Keratinocyte (primary cell): ENCODE measurements at regions not wholly inside any gene's neighbourhood (a gene's known extent, or its start where the extent isn't known, plus 50 kb on each side); places are given as distances from the start of the nearest gene placed in this dataset.

Source experiments
- DNase-seq: peaks from one replicate; pipeline ENCODE4 v3.0.0-alpha.2; 2011; ENCODE audit warnings: low read depth, missing footprints, low spot score
- FAIRE-seq: peaks from 2 replicates; lab custom pipeline; 2011; peaks lifted over from hg19 to GRCh38; lab: Jason Lieb, UNC
- H2AFZ ChIP-seq: 2 replicates; pipeline ENCODE4 v1.6.0; 2012; ENCODE audit warnings: low read length, control low read depth, inconsistent platforms; ENCODE audit not compliant: control insufficient read depth
- H3K27ac ChIP-seq: 2 replicates; pipeline ENCODE4 v1.5.1; 2011; ENCODE audit warnings: low read length; ENCODE audit not compliant: control insufficient read depth, insufficient read depth
- H3K27me3 ChIP-seq: 3 replicates; pipeline ENCODE4 v1.6.0; 2011; ENCODE audit warnings: low read length; ENCODE audit not compliant: control insufficient read depth, insufficient read depth; ENCODE audit errors: extremely low read depth
- H3K36me3 ChIP-seq, 2 experiments: 2 replicates in 1 of 2; 3 replicates in 1 of 2; pipeline ENCODE4 v1.5.1; 2011; ENCODE audit warnings: low read length in 2 of 2, mild to moderate bottlenecking in 1 of 2; ENCODE audit not compliant: control insufficient read depth in 2 of 2, insufficient read depth in 2 of 2; ENCODE audit errors: extremely low read depth in 1 of 2
- H3K4me1 ChIP-seq: 3 replicates; pipeline ENCODE4 v1.5.1; 2011; ENCODE audit warnings: low read length; ENCODE audit not compliant: control insufficient read depth, insufficient read depth; ENCODE audit errors: extremely low read depth
- H3K4me2 ChIP-seq: 3 replicates; pipeline ENCODE4 v1.6.0; 2011; ENCODE audit warnings: low read depth, low read length; ENCODE audit not compliant: control insufficient read depth, insufficient read depth; ENCODE audit errors: extremely low read depth
- H3K4me3 ChIP-seq, 3 experiments: fragments of 200-600 bp in 1 of 3; sonication (generic) in 1 of 3; 2 replicates in 2 of 3; 3 replicates in 1 of 3; pipeline ENCODE4 v1.5.1; 2011 to 2016; ENCODE audit warnings: low read length in 3 of 3, mild to moderate bottlenecking in 3 of 3, control low read depth in 2 of 3, inconsistent platforms in 1 of 3, low read depth in 1 of 3, mixed read lengths in 1 of 3, mixed run types in 1 of 3, moderate library complexity in 1 of 3; ENCODE audit not compliant: control insufficient read depth in 2 of 3, insufficient read depth in 2 of 3; ENCODE audit errors: extremely low read depth in 1 of 3
- H3K79me2 ChIP-seq: 2 replicates; pipeline ENCODE4 v1.6.0; 2012; ENCODE audit warnings: low read length; ENCODE audit not compliant: control insufficient read depth, insufficient read depth
- H3K9ac ChIP-seq: 3 replicates; pipeline ENCODE4 v1.6.0; 2011; ENCODE audit warnings: low read length; ENCODE audit not compliant: control insufficient read depth, insufficient read depth; ENCODE audit errors: extremely low read depth
- H3K9me1 ChIP-seq: 3 replicates; pipeline ENCODE4 v1.6.0; 2011; ENCODE audit warnings: low read length; ENCODE audit not compliant: control insufficient read depth, insufficient read depth; ENCODE audit errors: extremely low read depth
- H3K9me3 ChIP-seq: 2 replicates; pipeline ENCODE4 v1.5.1; 2012; ENCODE audit warnings: low read depth, low read length; ENCODE audit not compliant: control insufficient read depth
- H4K20me1 ChIP-seq: 3 replicates; pipeline ENCODE4 v1.6.0; 2011; ENCODE audit warnings: low read length; ENCODE audit not compliant: control insufficient read depth, insufficient read depth; ENCODE audit errors: extremely low read depth
- EZH2 ChIP-seq: IDR thresholded peaks from one replicate; pipeline ENCODE4 v1.6.1; 2012; ENCODE audit warnings: inconsistent platforms, mild to moderate bottlenecking, low read length, moderate library complexity
- dilution Hi-C: fragments of 300-500 bp; cut with MboI; formaldehyde crosslinking; loops from one replicate; pipeline ENCODE4 v1.7.0; 2020; ENCODE audit warnings: low sequenced_read_pairs; ENCODE audit not compliant: extremely low pct_ligation_motif_present
- TF ChIP-seq, protein P1 (sequence below), 3 experiments: IDR thresholded peaks in 1 of 3; conservative IDR thresholded peaks in 1 of 3; optimal IDR thresholded peaks in 1 of 3; 2 replicates in 2 of 3; 3 replicates in 1 of 3; pipeline versions ENCODE3 to v1.5.1; 2011; ENCODE audit warnings: low read length in 3 of 3, mild to moderate bottlenecking in 3 of 3, moderate library complexity in 2 of 3, control low read depth in 1 of 3, inconsistent platforms in 1 of 3; ENCODE audit not compliant: insufficient read depth in 2 of 3; ENCODE audit errors: extremely low read depth in 1 of 3

DNA sequence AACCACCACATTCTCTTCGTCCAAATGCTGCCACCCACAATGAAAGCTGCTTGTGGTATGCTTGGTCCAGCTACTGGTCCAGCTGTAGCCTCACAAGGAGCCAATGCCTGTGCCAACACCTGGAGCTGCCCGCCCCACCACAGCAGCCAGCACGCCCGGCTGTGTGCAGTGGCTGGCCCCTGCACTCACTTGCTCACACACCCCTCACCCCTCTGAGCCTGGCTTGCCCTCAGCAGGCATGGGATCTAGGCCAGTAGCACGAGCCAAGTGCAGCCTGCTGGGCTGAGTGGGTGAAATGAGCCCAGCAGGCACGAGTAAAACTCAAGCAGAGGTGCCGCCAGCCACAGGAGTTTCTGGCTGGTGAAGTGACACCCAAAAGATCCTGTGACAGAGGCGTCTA is 2096.4 kb upstream of the PCDH20 start:
- no peak overlapping the region for H3K27ac ChIP-seq
- DNase-seq = no peak
- no peaks in the 10 kb centered on the region for H3K9me3 ChIP-seq
- no peak overlapping the region for H2AFZ ChIP-seq
- TF ChIP-seq EZH2 = no peak
- TF ChIP-seq, protein P1, sequence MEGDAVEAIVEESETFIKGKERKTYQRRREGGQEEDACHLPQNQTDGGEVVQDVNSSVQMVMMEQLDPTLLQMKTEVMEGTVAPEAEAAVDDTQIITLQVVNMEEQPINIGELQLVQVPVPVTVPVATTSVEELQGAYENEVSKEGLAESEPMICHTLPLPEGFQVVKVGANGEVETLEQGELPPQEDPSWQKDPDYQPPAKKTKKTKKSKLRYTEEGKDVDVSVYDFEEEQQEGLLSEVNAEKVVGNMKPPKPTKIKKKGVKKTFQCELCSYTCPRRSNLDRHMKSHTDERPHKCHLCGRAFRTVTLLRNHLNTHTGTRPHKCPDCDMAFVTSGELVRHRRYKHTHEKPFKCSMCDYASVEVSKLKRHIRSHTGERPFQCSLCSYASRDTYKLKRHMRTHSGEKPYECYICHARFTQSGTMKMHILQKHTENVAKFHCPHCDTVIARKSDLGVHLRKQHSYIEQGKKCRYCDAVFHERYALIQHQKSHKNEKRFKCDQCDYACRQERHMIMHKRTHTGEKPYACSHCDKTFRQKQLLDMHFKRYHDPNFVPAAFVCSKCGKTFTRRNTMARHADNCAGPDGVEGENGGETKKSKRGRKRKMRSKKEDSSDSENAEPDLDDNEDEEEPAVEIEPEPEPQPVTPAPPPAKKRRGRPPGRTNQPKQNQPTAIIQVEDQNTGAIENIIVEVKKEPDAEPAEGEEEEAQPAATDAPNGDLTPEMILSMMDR (optimal IDR thresholded peaks at IDR 0.05 in 1 of 3, IDR thresholded peaks at IDR 0.05 in 1 of 3, conservative IDR thresholded peaks at IDR 0.05 in 1 of 3; ENCODE audit: extremely low read depth in 1 of 3, insufficient read depth in 2 of 3, low read length in 3 of 3) = no peak
- no peaks in the 10 kb centered on the region for H3K79me2 ChIP-seq
- no peaks in the 10 kb centered on the region for H3K4me1 ChIP-seq
- H3K27me3 ChIP-seq = no peaks in the 10 kb centered on the region
- H4K20me1 ChIP-seq = no peaks in the 10 kb centered on the region
- no peaks in the 10 kb centered on the region for H3K9me1 ChIP-seq
- H3K4me2 ChIP-seq = no peak overlapping the region
- no peak for FAIRE-seq
- H3K9ac ChIP-seq = no peak overlapping the region
- dilution Hi-C loops = no loop called here
- no peaks in the 10 kb centered on the region for H3K36me3 ChIP-seq
- H3K4me3 ChIP-seq = no peak overlapping the region

DNA sequence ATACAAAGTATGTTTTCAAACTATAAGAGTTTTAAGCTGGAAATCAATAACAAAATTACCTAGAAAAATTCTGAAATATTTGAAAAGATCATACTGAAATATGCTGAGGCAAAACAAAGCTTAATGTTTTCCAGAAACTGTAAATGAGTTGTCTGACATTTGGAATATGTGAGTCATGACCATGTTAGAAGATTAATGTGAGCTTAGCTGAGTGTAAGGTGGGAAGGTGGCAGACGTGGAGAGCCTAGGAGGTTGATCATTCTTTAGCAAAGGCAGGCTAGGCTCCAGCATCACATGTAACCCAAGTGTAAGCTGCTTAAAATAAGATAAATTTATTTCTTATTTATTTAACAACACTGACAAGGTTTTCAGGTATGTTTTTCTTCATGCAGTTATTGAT is 2086.1 kb upstream of the PCDH20 start:
- no peak overlapping the region for H2AFZ ChIP-seq
- no peaks in the 10 kb centered on the region for H4K20me1 ChIP-seq
- no peaks in the 10 kb centered on the region for H3K36me3 ChIP-seq
- no peaks in the 10 kb centered on the region for H3K79me2 ChIP-seq
- no peak overlapping the region for H3K9ac ChIP-seq
- H3K4me2 ChIP-seq = no peak overlapping the region
- no peaks in the 10 kb centered on the region for H3K27me3 ChIP-seq
- dilution Hi-C loops = no loop called here
- H3K4me3 ChIP-seq = no peak overlapping the region
- H3K27ac ChIP-seq = no peak overlapping the region
- H3K9me1 ChIP-seq = no peaks in the 10 kb centered on the region
- DNase-seq (no peak), FAIRE-seq (no peak)
- no peaks in the 10 kb centered on the region for H3K9me3 ChIP-seq
- H3K4me1 ChIP-seq = no peaks in the 10 kb centered on the region
- TF ChIP-seq EZH2 = no peak

DNA sequence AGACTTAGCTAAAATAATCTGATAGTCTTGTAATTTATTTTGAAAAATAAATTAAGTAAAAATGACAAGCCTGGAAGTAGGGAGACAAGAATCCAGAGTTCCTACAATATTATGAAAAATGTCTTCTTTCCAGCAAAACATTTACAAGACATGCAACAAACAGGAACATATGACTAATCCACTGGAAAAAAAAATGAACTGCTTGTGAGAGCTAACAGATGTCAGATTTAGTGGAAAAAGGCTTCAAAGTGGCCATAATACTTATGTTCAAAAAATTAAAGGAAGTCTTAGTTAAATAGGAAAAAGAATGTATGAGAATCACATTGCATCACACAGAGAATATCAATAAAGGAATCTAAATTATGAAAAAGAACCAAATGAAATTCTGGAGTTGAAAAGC is 2082.0 kb upstream of the PCDH20 start:
- DNase-seq = no peak
- FAIRE-seq = no peak
- Histone ChIP-seq H3K79me2 (no peaks in the 10 kb centered on the region), H3K9ac (no peak overlapping the region), H3K4me2 (no peak overlapping the region), H3K27me3 (no peaks in the 10 kb centered on the region), H2AFZ (no peak overlapping the region), H3K9me1 (no peaks in the 10 kb centered on the region), H3K4me3 (no peak overlapping the region), H4K20me1 (no peaks in the 10 kb centered on the region), H3K27ac (no peak overlapping the region), H3K4me1 (no peaks in the 10 kb centered on the region), H3K36me3 (no peaks in the 10 kb centered on the region), H3K9me3 (no peaks in the 10 kb centered on the region)
- dilution Hi-C loops = no loop called here
- TF ChIP-seq, protein P1 (optimal IDR thresholded peaks at IDR 0.05 in 1 of 3, IDR thresholded peaks at IDR 0.05 in 1 of 3, conservative IDR thresholded peaks at IDR 0.05 in 1 of 3; ENCODE audit: extremely low read depth in 1 of 3, insufficient read depth in 2 of 3, low read length in 3 of 3) = no peak
